Inferior parietal cortex (tissue), 1 donor: ENCODE measurements at regions not wholly inside any gene's neighbourhood (a gene's known extent, or its start where the extent isn't known, plus 50 kb on each side); places are given as distances from the start of the nearest gene placed in this dataset.

ENCODE experiments used
- DNase-seq: peaks from one replicate; pipeline ENCODE4 v3.0.0-alpha.2; 2016; ENCODE audit errors: extremely low spot score

DNA sequence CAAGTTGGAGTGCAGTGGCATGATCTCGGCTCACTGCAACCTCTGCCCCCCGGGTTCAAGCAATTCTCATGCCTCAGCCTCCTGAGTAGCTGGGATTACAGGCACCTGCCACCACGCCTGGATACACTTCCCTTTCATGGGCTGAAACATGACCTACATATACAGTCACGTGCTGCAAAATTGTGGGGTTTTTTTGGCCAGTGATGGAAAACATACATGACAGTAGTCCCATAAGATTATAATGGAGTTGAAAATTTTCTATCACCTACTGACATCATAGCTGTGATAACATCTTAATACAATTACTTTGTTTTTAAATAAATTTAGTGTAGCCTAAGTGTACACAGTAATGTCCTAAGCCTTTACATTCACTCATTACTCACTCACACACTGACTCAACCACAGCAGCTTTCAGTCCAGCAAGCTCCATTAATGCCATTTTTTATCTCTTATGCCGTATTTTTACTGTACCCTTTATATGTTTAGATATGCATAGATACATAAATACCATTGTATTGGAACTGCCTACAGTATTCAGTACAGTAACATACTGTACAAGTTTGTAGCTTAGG lies 79.9 kb upstream of the TMEM196 start:
- DNase-seq: no peak

DNA sequence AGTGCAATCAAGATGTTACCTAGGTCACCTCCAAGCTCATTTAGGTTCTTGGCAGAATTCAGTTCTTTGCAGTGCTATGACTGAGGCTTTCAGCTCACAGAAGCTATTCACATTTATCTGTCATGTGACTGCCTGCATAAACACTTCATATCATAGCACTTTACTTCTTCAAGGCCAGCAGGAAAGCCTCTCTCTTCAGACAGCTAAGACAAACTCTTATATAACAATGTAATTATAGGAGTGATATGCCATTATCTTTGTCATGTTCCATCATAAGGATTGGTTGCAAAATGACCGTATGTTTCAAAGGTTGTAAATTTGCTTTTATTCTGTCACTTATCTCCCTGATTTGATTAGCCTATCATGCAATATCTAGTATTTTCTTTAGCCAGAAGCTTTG lies 78.8 kb upstream of the TMEM196 start:
- no peak for DNase-seq

DNA sequence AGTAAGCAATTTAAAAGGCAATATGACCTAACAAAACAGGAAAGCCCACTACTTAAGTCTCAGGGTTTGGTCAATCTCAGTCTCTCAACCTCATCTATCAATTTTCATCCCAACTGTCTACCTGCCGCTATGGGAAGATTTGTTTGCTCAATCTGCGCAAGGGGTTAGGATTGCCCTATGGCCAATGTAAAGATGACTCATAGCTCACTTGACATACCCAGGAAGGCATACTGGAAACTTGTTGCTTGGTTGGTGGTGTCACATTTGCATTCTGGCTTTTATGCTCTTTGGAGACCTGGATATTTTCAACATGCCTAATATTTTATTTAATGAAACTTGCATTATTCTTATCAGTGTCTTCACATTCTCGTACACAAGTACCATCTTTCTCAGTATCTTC lies 78.1 kb upstream of the TMEM196 start:
- DNase-seq: no peak

DNA sequence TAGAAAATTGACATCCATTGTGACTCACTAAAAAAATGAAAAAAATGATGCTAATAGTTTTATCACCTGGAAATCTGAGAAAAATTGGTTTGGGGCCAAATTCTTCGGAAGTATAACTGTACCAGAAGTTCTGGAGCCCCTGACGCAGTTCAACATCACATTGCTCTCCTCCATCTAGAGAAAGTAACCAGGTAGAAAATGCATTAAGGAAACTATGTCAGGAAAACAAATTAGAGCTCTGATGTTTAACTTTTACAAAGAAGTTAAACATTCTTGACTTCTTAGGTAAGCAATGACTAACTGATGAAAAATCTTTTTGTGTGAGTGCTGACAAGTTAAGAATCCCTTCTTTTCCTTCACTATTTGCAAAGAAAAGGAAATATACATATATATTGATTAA lies 61.1 kb upstream of the TMEM196 start:
- no peak for DNase-seq

DNA sequence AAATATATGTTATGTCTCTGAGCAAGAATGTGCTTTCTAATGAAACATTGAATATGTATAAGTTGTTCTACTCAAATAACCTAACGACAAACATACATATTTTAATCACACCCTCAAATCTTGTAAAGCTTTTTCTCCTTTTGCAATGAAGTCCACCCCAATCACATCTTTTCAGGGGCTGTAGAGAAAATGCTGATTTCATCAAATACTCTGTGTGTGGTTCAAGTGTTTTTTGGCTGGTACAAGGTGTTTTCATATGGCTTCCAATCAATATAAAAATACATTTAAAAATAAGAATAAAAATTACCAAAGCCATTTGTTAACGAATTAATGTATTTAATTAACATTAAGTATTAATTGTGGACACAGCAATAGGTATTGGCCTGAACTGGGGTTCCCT lies 57.2 kb upstream of the TMEM196 start:
- DNase-seq: no peak
